ENCODE measurements at regions not wholly inside any gene's neighbourhood (a gene's known extent, or its start where the extent isn't known, plus 50 kb on each side); places are given as distances from the start of the nearest gene placed in this dataset.

- TF ChIP-seq RNF2 (IDR thresholded peaks at IDR 0.05; ENCODE audit: borderline replicate concordance, low read depth, low read length, missing control alignments, poor library complexity, severe bottlenecking) (no peak), HDAC2 (IDR thresholded peaks at IDR 0.05; ENCODE audit: borderline replicate concordance in 1 of 2, low read depth in 2 of 2, low read length in 2 of 2) (no peak), SIX5 (IDR thresholded peaks at IDR 0.05; ENCODE audit: low read depth, low read length) (no peak), CBX8 (IDR thresholded peaks at IDR 0.05; ENCODE audit: borderline replicate concordance, low read depth, low read length) (no peak), CTBP2 (IDR thresholded peaks at IDR 0.05; ENCODE audit: borderline replicate concordance, insufficient read depth, insufficient read length, low read length) (no peak)
These were observed 427.4 kb upstream of the JAG1 start (continued) for GRCh38 chr20:11101243-11101642.

Data from H1 (cell line).